Peyer's patch (tissue), 4 donors: ENCODE measurements at regions not wholly inside any gene's neighbourhood (a gene's known extent, or its start where the extent isn't known, plus 50 kb on each side); places are given as distances from the start of the nearest gene placed in this dataset.

Source experiments
- DNase-seq, 3 donors: peaks; one replicate each; pipeline ENCODE4 v3.0.0-alpha.2; 2017 to 2019
- H3K27ac ChIP-seq, 4 donors: fragments of 200-600 bp; sonication (generic); one replicate each; pipeline ENCODE4 v1.5.1; 2016 to 2019
- H3K27me3 ChIP-seq, 2 donors: fragments of 200-600 bp; sonication (generic); one replicate each; pipeline ENCODE4 v1.5.1; 2019
- H3K36me3 ChIP-seq, 3 donors: fragments of 200-600 bp; sonication (generic); one replicate each; pipeline ENCODE4 v1.5.1; 2016 to 2019
- H3K4me1 ChIP-seq, 4 donors: fragments of 200-600 bp; sonication (generic); one replicate each; pipeline ENCODE4 v1.5.1; 2016 to 2019
- H3K4me3 ChIP-seq, 4 donors: fragments of 200-600 bp; sonication (generic); 1 replicate in 3 of 4; 2 replicates in 1 of 4; pipeline ENCODE4 v1.5.1; 2016 to 2019; ENCODE audit warnings: mild to moderate bottlenecking in 1 of 4
- H3K9me3 ChIP-seq, 4 donors: fragments of 200-600 bp; sonication (generic); one replicate each; pipeline ENCODE4 v1.5.1; 2016 to 2019; ENCODE audit warnings: mild to moderate bottlenecking in 1 of 4
- POLR2A ChIP-seq, 2 donors: fragments of 450-650 bp; IDR thresholded peaks; one replicate each; pipeline ENCODE4 v1.5.1; 2017; ENCODE audit warnings: antibody characterized with exemption in 2 of 2, mild to moderate bottlenecking in 2 of 2, moderate library complexity in 2 of 2
- TF ChIP-seq, protein P1 (sequence below), 6 experiments: fragments of 450-650 bp in 4 of 6; fragments of 200-600 bp in 2 of 6; sonication (generic) in 1 of 6; IDR thresholded peaks; one replicate each; pipeline ENCODE4 v1.5.1; 2017 to 2019; ENCODE audit warnings: antibody characterized with exemption in 6 of 6, mild to moderate bottlenecking in 3 of 6, moderate library complexity in 1 of 6

- Histone ChIP-seq H3K27me3 (no peaks in the 10 kb centered on the region), H3K9me3 (no peaks in the 10 kb centered on the region), H3K4me3 (no peak overlapping the region), H3K36me3 (no peaks in the 10 kb centered on the region), H3K27ac (no peak overlapping the region), H3K4me1 (no peaks in the 10 kb centered on the region)
- no peak for DNase-seq
- TF ChIP-seq, protein P1, sequence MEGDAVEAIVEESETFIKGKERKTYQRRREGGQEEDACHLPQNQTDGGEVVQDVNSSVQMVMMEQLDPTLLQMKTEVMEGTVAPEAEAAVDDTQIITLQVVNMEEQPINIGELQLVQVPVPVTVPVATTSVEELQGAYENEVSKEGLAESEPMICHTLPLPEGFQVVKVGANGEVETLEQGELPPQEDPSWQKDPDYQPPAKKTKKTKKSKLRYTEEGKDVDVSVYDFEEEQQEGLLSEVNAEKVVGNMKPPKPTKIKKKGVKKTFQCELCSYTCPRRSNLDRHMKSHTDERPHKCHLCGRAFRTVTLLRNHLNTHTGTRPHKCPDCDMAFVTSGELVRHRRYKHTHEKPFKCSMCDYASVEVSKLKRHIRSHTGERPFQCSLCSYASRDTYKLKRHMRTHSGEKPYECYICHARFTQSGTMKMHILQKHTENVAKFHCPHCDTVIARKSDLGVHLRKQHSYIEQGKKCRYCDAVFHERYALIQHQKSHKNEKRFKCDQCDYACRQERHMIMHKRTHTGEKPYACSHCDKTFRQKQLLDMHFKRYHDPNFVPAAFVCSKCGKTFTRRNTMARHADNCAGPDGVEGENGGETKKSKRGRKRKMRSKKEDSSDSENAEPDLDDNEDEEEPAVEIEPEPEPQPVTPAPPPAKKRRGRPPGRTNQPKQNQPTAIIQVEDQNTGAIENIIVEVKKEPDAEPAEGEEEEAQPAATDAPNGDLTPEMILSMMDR (IDR thresholded peaks at IDR 0.05) = no peak
- no peak for TF ChIP-seq POLR2A (IDR thresholded peaks at IDR 0.05)
These were observed 255.9 kb downstream of the PSAT1 start for GRCh38 chr9:78552802-78553201.

- Histone ChIP-seq H3K36me3 (no peaks in the 10 kb centered on the region), H3K27ac (no peak overlapping the region), H3K9me3 (no peaks in the 10 kb centered on the region), H3K4me3 (no peak overlapping the region), H3K27me3 (no peaks in the 10 kb centered on the region), H3K4me1 (no peaks in the 10 kb centered on the region)
- DNase-seq = no peak
- no peak for TF ChIP-seq POLR2A (IDR thresholded peaks at IDR 0.05)
- TF ChIP-seq, protein P1 (IDR thresholded peaks at IDR 0.05) = no peak
These were observed 260.6 kb downstream of the PSAT1 start for GRCh38 chr9:78557540-78557939.

- H3K4me3 ChIP-seq = no peak overlapping the region
- H3K27ac ChIP-seq = no peak overlapping the region
- DNase-seq = no peak
- H3K9me3 ChIP-seq = no peaks in the 10 kb centered on the region
- no peak for TF ChIP-seq POLR2A (IDR thresholded peaks at IDR 0.05)
- TF ChIP-seq, protein P1 (IDR thresholded peaks at IDR 0.05) = no peak
- no peaks in the 10 kb centered on the region for H3K36me3 ChIP-seq
- H3K4me1 ChIP-seq = no peaks in the 10 kb centered on the region
- H3K27me3 ChIP-seq = no peaks in the 10 kb centered on the region
These were observed 262.5 kb downstream of the PSAT1 start for GRCh38 chr9:78559449-78559885.

- Histone ChIP-seq H3K36me3 (no peaks in the 10 kb centered on the region), H3K27ac (no peak overlapping the region), H3K4me1 (no peaks in the 10 kb centered on the region), H3K4me3 (no peak overlapping the region), H3K9me3 (no peaks in the 10 kb centered on the region), H3K27me3 (no peaks in the 10 kb centered on the region)
- TF ChIP-seq POLR2A (IDR thresholded peaks at IDR 0.05) = no peak
- TF ChIP-seq, protein P1 (IDR thresholded peaks at IDR 0.05) = no peak
- DNase-seq = no peak
These were observed 265.1 kb downstream of the PSAT1 start for GRCh38 chr9:78562021-78562420.

- DNase-seq = no peak
- Histone ChIP-seq H3K4me1 (no peaks in the 10 kb centered on the region), H3K4me3 (no peak overlapping the region), H3K27ac (no peak overlapping the region), H3K9me3 (no peaks in the 10 kb centered on the region), H3K27me3 (no peaks in the 10 kb centered on the region), H3K36me3 (no peaks in the 10 kb centered on the region)
- TF ChIP-seq, protein P1 (IDR thresholded peaks at IDR 0.05) = no peak
- no peak for TF ChIP-seq POLR2A (IDR thresholded peaks at IDR 0.05)
These were observed 266.3 kb downstream of the PSAT1 start for GRCh38 chr9:78563269-78563668.

- Histone ChIP-seq H3K4me3 (no peak overlapping the region), H3K36me3 (no peaks in the 10 kb centered on the region), H3K27me3 (no peaks in the 10 kb centered on the region), H3K27ac (no peak overlapping the region), H3K9me3 (no peaks in the 10 kb centered on the region), H3K4me1 (no peaks in the 10 kb centered on the region)
- no peak for DNase-seq
- no peak for TF ChIP-seq POLR2A (IDR thresholded peaks at IDR 0.05)
- TF ChIP-seq, protein P1 (IDR thresholded peaks at IDR 0.05) = no peak
These were observed 268.6 kb downstream of the PSAT1 start for GRCh38 chr9:78565481-78565880.
